ENCODE measurements at regions not wholly inside any gene's neighbourhood (a gene's known extent, or its start where the extent isn't known, plus 50 kb on each side); places are given as distances from the start of the nearest gene placed in this dataset.

DNA sequence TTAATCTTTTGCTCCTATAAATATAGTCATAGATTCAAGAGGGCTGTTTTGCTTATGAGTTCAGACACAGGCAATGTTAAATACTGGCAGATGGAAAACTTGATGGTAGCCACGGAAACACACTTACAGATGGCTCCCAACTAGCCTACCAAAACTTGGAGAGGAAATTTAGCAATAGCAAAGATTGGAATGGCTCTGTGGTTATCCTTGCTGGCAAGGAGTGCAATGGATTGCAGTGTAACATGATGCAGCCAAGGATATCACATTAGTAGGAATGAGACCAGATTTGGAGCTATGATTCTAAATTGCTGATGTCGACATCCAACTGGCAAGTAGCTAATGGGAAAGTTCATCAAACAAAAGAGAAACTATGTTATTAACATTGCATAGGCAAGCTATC is 791.0 kb upstream of the DIAPH2 start:
- in situ Hi-C loops (cut with HindIII; ENCODE audit: extremely low pct_ligation_motif_present, low pct_unique_long_range_greater_than_20kb) = no loop called here
- Histone ChIP-seq H3K4me3 (replicated peaks in 1 of 3; ENCODE audit: insufficient read depth in 1 of 3, low read depth in 2 of 3, low read length in 3 of 3) (no peak overlapping the region), H3K9me3 (ENCODE audit: low read length) (no peaks in the 10 kb centered on the region), H3K4me1 (ENCODE audit: insufficient read depth, low read length) (no peaks in the 10 kb centered on the region), H3K79me2 (ENCODE audit: insufficient read depth, low read length) (no peaks in the 10 kb centered on the region), H3K27ac (ENCODE audit: extremely low read length, insufficient read depth, low read length) (no peak overlapping the region), H3K27me3 (ENCODE audit: control insufficient read depth in 1 of 2, insufficient read depth in 2 of 2, low read length in 2 of 2) (no peaks in the 10 kb centered on the region), H4K20me1 (ENCODE audit: insufficient read depth, low read length) (no peaks in the 10 kb centered on the region), H3K4me2 (ENCODE audit: low read depth, low read length) (no peak overlapping the region), H3K36me3 (replicated peaks in 1 of 2; ENCODE audit: control insufficient read depth in 1 of 2, insufficient read depth in 2 of 2, low read length in 2 of 2) (no peaks in the 10 kb centered on the region), H2AFZ (ENCODE audit: low read length) (no peak overlapping the region), H3K9ac (ENCODE audit: insufficient read depth, low read depth, low read length) (no peak overlapping the region)
- WGBS (ENCODE audit: low lambda C conversion rate) = 0% methylated on average over 2 of the region's 2 CpGs
- intact Hi-C loops (cut with micrococcal nuclease; ENCODE audit: unreplicated experiment) = no loop called here
- BruUV-seq (replicated peaks) = no TSS peak
- ChIA-PET CTCF (ENCODE audit: low intra/inter-chr PET ratio, low total read pairs) (no interaction called here), POLR2A (no interaction called here)
- ATAC-seq (no peak), FAIRE-seq (no peak), DNase-seq (ENCODE audit: low spot score) (no peak)
- no peak for TF ChIP-seq NFIB (CRISPR knock-in tag; IDR thresholded peaks at IDR 0.05; ENCODE audit: borderline replicate concordance)
- TF ChIP-seq ZNF34 (CRISPR knock-in tag; IDR thresholded peaks at IDR 0.05; ENCODE audit: borderline replicate concordance) = no peak
- TF ChIP-seq GPN1 (CRISPR knock-in tag; IDR thresholded peaks at IDR 0.05; ENCODE audit: borderline replicate concordance) = no peak
- no peak for TF ChIP-seq IKZF5 (CRISPR knock-in tag; IDR thresholded peaks at IDR 0.05)
- no peak for TF ChIP-seq ZNF431 (CRISPR knock-in tag; IDR thresholded peaks at IDR 0.05; ENCODE audit: borderline replicate concordance, low read depth)
- TF ChIP-seq POGZ (CRISPR knock-in tag; IDR thresholded peaks at IDR 0.05) = no peak
- no peak for TF ChIP-seq ZNF354B (CRISPR knock-in tag; IDR thresholded peaks at IDR 0.05)
- no peak for TF ChIP-seq ZNF430 (CRISPR knock-in tag; IDR thresholded peaks at IDR 0.05)
- TF ChIP-seq SYNCRIP (IDR thresholded peaks at IDR 0.05; ENCODE audit: insufficient read depth, low read depth, low read length) = no peak
- TF ChIP-seq ZFP1 (CRISPR knock-in tag; IDR thresholded peaks at IDR 0.05) = no peak
- TF ChIP-seq PHF20 (CRISPR knock-in tag; IDR thresholded peaks at IDR 0.05) = no peak
- TF ChIP-seq, protein P1, sequence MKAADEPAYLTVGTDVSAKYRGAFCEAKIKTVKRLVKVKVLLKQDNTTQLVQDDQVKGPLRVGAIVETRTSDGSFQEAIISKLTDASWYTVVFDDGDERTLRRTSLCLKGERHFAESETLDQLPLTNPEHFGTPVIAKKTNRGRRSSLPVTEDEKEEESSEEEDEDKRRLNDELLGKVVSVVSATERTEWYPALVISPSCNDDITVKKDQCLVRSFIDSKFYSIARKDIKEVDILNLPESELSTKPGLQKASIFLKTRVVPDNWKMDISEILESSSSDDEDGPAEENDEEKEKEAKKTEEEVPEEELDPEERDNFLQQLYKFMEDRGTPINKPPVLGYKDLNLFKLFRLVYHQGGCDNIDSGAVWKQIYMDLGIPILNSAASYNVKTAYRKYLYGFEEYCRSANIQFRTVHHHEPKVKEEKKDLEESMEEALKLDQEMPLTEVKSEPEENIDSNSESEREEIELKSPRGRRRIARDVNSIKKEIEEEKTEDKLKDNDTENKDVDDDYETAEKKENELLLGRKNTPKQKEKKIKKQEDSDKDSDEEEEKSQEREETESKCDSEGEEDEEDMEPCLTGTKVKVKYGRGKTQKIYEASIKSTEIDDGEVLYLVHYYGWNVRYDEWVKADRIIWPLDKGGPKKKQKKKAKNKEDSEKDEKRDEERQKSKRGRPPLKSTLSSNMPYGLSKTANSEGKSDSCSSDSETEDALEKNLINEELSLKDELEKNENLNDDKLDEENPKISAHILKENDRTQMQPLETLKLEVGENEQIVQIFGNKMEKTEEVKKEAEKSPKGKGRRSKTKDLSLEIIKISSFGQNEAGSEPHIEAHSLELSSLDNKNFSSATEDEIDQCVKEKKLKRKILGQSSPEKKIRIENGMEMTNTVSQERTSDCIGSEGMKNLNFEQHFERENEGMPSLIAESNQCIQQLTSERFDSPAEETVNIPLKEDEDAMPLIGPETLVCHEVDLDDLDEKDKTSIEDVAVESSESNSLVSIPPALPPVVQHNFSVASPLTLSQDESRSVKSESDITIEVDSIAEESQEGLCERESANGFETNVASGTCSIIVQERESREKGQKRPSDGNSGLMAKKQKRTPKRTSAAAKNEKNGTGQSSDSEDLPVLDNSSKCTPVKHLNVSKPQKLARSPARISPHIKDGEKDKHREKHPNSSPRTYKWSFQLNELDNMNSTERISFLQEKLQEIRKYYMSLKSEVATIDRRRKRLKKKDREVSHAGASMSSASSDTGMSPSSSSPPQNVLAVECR (CRISPR knock-in tag; IDR thresholded peaks at IDR 0.05; ENCODE audit: borderline replicate concordance) = no peak

Data from HepG2 (cell line).